ENCODE measurements at regions not wholly inside any gene's neighbourhood (a gene's known extent, or its start where the extent isn't known, plus 50 kb on each side); places are given as distances from the start of the nearest gene placed in this dataset.
"Not testable (repeated sequence)": the region's sequence is repeated elsewhere in the genome, so short reads cannot be mapped to it uniquely, and the experiment has no call there.

DNA sequence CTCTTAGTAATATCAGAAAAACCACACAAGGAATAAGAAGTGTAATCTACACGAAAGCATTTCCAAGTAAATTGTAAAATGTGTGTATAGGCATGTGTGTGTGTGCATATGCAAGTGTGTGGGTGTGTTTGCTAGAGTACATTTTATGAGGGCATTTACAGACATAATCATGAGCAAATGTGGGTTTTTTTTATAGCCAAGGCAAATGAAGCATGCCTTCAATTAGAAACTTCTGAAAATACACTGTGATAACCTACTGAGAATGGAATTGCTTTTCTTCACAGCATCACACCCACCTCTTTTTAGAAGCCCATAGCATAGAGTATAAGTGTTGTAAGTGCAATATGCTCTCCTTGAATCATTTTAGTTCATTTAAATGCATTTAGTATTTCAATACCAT lies 1721.1 kb downstream of the GRIK2 start:
- intact Hi-C loops (cut with micrococcal nuclease) = no loop called here
- ATAC-seq (no peak), DNase-seq (no peak)
- no peak for TF ChIP-seq CTCF (IDR thresholded peaks at IDR 0.05)
- no peaks in the 10 kb centered on the region for H3K4me1 Mint-ChIP-seq (ENCODE audit: low read depth)
- H3K27ac Mint-ChIP-seq = no peak overlapping the region
- ChIA-PET POLR2A (no interaction called here), CTCF (no interaction called here)
- H3K36me3 Mint-ChIP-seq (ENCODE audit: low read depth) = no peaks in the 10 kb centered on the region
- H3K27me3 Mint-ChIP-seq = no peaks in the 10 kb centered on the region
- no peak overlapping the region for H3K4me3 Mint-ChIP-seq
- H3K9me3 Mint-ChIP-seq = peaks cover 3% of the 10 kb centered on the region

DNA sequence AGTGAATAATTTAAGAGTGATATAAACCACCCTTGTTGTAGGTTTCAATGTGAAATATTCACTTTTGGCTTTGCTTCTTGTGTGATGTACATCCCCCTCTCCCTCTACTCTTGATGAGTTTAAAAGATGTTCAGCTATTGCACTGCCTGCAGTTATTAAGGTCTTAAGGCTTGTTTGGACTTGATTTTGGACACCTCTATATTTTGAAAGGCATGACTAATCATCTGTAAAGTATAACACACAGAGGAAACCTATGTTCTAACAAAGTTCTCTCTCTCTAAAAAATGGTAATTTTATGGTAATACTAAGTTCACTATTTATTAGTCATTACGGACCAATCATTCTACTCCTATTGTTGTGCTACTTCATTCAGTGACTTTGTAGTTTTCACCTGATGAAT lies 1719.9 kb downstream of the GRIK2 start:
- TF ChIP-seq CTCF (IDR thresholded peaks at IDR 0.05) = no peak
- Mint-ChIP-seq H3K4me3 (no peak overlapping the region), H3K27me3 (no peaks in the 10 kb centered on the region), H3K27ac (no peak overlapping the region), H3K36me3 (ENCODE audit: low read depth) (no peaks in the 10 kb centered on the region), H3K4me1 (ENCODE audit: low read depth) (no peaks in the 10 kb centered on the region), H3K9me3 (peaks cover 3% of the 10 kb centered on the region)
- ChIA-PET POLR2A (no interaction called here), CTCF (no interaction called here)
- intact Hi-C loops (cut with micrococcal nuclease) = no loop called here
- ATAC-seq = no peak
- no peak for DNase-seq

GRCh38 chr6:103107985-103108384 lies 1714.5 kb downstream of the GRIK2 start:
- DNase-seq = no peak
- H3K36me3 Mint-ChIP-seq (ENCODE audit: low read depth) = no peaks in the 10 kb centered on the region
- no peak for ATAC-seq
- CTCF ChIA-PET = no interaction called here
- no peaks in the 10 kb centered on the region for H3K27me3 Mint-ChIP-seq
- no peak for TF ChIP-seq CTCF (IDR thresholded peaks at IDR 0.05)
- H3K9me3 Mint-ChIP-seq = no peaks in the 10 kb centered on the region
- H3K27ac Mint-ChIP-seq = no peak overlapping the region
- no peaks in the 10 kb centered on the region for H3K4me1 Mint-ChIP-seq (ENCODE audit: low read depth)
- H3K4me3 Mint-ChIP-seq = no peak overlapping the region
- intact Hi-C loops (cut with micrococcal nuclease) = no loop called here
- POLR2A ChIA-PET = no interaction called here

GRCh38 chr6:103105686-103106085 lies 1712.2 kb downstream of the GRIK2 start:
- ATAC-seq = no peak
- Mint-ChIP-seq H3K4me1 (ENCODE audit: low read depth) (no peaks in the 10 kb centered on the region), H3K4me3 (no peak overlapping the region), H3K36me3 (ENCODE audit: low read depth) (no peaks in the 10 kb centered on the region), H3K27ac (no peak overlapping the region), H3K9me3 (peaks cover 3% of the 10 kb centered on the region), H3K27me3 (no peaks in the 10 kb centered on the region)
- TF ChIP-seq CTCF (IDR thresholded peaks at IDR 0.05) = no peak
- ChIA-PET CTCF (no interaction called here), POLR2A (no interaction called here)
- intact Hi-C loops (cut with micrococcal nuclease) = no loop called here
- no peak for DNase-seq

DNA sequence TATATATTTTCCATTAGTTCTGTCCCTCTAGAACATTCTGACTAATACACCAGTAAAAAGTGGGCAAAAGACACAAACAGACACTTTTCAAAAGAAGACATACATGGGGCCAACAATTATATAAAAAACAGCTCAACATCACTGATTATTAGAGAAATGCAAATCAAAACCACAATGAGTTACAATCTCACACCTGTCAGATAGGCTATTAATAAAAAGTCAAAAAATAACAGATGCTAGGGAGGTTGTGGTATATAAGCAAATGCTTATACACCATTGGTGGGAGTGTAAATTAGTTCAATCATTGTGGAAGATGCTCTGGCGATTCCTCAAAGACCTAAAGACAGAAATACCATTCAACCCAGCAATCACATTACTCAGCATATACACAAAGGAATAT lies 1707.8 kb downstream of the GRIK2 start:
- intact Hi-C loops (cut with micrococcal nuclease) = no loop called here
- DNase-seq = no peak
- H3K36me3 Mint-ChIP-seq (ENCODE audit: low read depth) = no peaks in the 10 kb centered on the region
- POLR2A ChIA-PET = no interaction called here
- peaks cover 4% of the 10 kb centered on the region for H3K9me3 Mint-ChIP-seq
- no peak for ATAC-seq
- CTCF ChIA-PET = no interaction called here
- TF ChIP-seq CTCF (IDR thresholded peaks at IDR 0.05) = no peak
- no peaks in the 10 kb centered on the region for H3K27me3 Mint-ChIP-seq
- H3K4me1 Mint-ChIP-seq (ENCODE audit: low read depth) = no peaks in the 10 kb centered on the region
- no peak overlapping the region for H3K4me3 Mint-ChIP-seq
- H3K27ac Mint-ChIP-seq = no peak overlapping the region

DNA sequence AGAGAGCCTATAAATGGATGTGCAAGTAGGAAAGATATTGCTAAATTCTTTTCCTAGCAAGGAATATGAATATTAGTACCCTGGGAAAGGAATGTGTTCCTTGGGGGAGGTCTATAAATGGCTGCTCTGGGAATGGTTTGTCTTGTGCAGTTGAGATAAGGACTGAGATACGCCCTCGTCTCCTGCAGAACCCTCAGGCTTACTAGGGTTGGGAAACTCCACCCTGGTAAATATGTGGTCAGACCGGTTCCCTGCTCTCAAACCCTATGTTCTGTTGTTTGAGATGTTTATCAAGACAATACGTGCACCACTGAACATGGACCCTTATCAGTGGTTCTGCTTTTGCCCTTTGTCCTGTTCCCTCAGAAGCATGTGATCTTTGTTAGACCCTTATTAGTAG lies 1698.9 kb downstream of the GRIK2 start:
- CTCF ChIA-PET; ATAC-seq; H3K4me3 Mint-ChIP-seq; H3K9me3 Mint-ChIP-seq; H3K27ac Mint-ChIP-seq; H3K36me3 Mint-ChIP-seq (ENCODE audit: low read depth); intact Hi-C loops (cut with micrococcal nuclease); POLR2A ChIA-PET; DNase-seq; H3K4me1 Mint-ChIP-seq (ENCODE audit: low read depth); H3K27me3 Mint-ChIP-seq: not testable (repeated sequence)

Measured in activated CD8-positive, alpha-beta T cell treated with anti-CD3 and anti-CD28 coated beads for 36 hours (primary cell).